Epithelial cell of proximal tubule (primary cell): ENCODE measurements at regions not wholly inside any gene's neighbourhood (a gene's known extent, or its start where the extent isn't known, plus 50 kb on each side); places are given as distances from the start of the nearest gene placed in this dataset.

Experiments used
- DNase-seq: peaks from one replicate; pipeline ENCODE4 v3.0.0-alpha.2; 2011; ENCODE audit warnings: low read depth
- H3K4me3 ChIP-seq: 2 replicates; pipeline ENCODE4 v1.5.1; 2011; ENCODE audit warnings: low read depth, mild to moderate bottlenecking, low read length
- TF ChIP-seq, protein P1 (sequence below): conservative IDR thresholded peaks from 2 replicates; pipeline ENCODE4 v1.5.1; 2012; ENCODE audit warnings: low read depth, mild to moderate bottlenecking, low read length

DNA sequence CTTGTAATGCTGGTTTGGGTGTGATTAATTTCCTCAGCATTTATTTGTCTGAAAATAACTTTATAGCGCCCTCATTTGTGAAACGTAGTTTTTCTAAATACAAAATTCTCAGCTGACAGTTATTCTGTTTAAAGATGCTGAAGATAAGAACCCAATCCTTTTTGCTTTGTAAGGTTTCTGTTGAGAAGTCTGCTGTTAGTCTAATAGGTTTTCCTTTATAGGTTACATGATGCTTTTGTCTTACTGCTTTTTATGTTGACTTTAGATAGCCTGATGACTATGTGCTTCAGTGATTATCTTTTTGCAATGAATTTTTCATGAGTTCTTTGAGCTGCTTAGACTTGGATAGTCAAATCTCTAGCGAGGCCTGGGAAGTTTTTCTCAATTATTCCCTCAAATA lies 168.6 kb upstream of the PDE3A start:
- H3K4me3 ChIP-seq, result no peak overlapping the region
- TF ChIP-seq, protein P1, sequence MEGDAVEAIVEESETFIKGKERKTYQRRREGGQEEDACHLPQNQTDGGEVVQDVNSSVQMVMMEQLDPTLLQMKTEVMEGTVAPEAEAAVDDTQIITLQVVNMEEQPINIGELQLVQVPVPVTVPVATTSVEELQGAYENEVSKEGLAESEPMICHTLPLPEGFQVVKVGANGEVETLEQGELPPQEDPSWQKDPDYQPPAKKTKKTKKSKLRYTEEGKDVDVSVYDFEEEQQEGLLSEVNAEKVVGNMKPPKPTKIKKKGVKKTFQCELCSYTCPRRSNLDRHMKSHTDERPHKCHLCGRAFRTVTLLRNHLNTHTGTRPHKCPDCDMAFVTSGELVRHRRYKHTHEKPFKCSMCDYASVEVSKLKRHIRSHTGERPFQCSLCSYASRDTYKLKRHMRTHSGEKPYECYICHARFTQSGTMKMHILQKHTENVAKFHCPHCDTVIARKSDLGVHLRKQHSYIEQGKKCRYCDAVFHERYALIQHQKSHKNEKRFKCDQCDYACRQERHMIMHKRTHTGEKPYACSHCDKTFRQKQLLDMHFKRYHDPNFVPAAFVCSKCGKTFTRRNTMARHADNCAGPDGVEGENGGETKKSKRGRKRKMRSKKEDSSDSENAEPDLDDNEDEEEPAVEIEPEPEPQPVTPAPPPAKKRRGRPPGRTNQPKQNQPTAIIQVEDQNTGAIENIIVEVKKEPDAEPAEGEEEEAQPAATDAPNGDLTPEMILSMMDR, result no peak
- no peak for DNase-seq

DNA sequence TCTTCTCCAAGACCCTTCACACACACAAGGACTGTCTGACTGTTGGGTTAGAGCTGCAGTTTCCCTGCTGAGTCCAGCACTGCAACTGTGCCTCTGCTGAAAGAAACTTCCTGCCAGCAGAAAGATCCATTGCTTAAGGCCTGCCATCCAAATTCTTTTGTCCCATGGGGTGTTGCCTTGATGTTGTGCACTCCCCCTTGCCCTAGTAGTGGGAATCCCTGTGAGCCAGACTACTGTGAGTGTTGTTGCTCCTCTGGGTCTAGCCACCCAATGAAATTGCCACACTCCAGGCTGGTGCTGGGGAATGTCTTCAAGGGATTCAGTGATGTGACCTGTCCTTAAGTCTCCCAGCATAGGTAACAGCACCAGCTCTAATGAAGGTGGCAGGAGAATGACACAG lies 166.6 kb upstream of the PDE3A start:
- no peak for DNase-seq
- no peak overlapping the region for H3K4me3 ChIP-seq
- TF ChIP-seq, protein P1, result no peak

DNA sequence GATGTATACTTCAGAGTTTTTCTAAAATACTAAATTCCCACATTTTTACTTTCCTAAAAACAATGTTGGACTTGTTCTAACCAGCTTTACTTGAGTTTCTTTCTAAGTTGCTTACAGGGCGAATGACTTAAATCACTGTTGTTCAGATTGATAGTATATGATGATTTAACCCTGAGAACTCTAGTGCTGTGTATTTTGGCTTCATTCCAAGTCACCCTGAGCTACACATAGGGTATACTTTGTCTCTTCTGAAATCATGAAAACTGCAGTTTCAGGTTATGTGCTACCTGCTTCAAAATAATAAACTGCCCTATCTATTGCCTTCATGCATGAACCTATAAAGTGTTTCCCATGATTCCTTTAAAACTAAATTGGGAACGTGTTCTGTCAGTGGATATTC lies 162.5 kb upstream of the PDE3A start:
- TF ChIP-seq, protein P1, result no peak
- no peak overlapping the region for H3K4me3 ChIP-seq
- DNase-seq, result no peak

DNA sequence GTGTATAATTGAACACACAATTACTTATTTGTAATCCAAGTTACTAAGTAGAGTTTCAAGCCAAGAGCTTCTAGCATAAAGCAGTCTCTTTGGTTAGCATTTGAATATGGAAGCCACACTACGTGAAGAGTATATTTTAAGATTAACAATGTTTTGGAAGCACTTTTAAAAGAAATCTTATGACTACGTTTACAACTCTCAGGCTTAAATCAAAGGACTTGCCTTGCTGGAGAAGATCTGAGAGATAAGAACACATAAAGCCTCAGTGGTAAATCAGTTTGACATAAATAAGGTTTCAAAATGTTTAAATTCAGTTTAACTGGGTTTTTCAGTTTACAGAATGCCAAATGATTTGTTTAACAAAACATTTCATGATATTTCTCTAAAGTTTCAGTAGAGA lies 161.9 kb upstream of the PDE3A start:
- TF ChIP-seq, protein P1, result no peak
- DNase-seq, result no peak
- H3K4me3 ChIP-seq, result no peak overlapping the region

DNA sequence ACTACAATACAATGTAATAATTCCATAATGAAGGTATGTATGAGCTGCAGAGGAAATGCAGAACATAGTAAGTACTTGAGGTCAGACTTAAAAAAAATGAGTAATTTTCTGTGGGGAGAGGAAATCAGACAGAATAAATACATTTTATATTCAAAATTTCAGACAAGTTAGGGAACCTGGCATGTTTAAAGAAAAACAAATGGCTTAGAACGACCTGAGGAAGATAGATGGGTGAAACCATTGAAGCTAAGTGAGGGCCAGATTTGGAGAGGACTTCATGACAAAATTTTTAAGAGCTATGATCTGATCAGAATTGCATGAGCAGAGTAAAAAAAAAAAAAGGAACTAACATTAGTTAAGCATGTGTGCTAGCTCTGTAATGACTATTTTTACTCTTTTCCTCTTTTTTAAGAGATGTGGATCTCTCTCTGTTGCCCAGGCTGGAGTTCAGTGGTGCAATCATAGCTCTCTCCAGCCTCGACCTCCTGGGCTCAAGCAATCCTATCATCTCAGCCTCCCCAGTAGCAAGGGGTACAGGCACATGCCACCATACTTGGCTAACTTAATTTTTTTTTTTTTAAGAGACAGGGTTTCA lies 157.6 kb upstream of the PDE3A start:
- H3K4me3 ChIP-seq, result no peak overlapping the region
- TF ChIP-seq, protein P1, result no peak
- DNase-seq, result no peak

DNA sequence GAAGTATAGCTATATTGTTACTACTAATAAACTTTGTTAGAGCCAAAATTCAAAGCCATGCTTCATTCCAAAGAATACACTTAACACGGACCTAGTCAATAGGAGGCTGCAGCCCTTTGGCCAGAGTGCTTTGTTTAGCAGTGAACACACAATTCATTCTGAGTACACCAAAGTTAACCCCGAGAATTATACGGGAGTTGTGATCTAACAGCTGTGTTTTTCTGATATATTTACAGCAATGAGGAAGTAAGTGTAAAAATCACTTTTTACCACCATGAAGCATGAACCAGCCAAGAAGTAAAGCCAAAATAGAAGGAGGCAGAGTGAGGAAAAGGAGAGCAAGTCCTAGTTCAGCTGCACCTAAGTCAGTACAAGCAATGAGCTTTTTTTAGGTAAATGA lies 156.8 kb upstream of the PDE3A start:
- no peak overlapping the region for H3K4me3 ChIP-seq
- TF ChIP-seq, protein P1, result no peak
- no peak for DNase-seq

DNA sequence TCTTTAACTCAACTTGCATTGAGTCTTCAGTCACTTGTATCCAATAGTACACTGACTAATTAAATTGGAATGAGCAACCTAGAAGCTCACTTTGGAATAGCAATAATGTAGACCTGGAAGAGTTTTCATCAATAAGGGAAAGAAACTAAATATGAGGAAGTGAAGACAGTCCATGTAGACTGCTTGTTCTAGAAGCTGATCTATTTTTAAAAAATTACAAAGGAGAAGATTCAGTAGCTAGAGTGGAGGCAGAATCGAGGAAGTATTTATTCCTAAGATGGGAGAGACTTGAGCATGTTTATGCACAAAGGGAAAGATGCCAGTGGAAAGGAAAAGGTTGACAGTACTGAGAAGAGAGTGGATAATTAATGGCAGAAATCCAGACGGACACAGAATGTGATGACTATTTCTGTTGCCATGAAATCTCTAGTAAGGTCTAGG lies 156.3 kb upstream of the PDE3A start:
- peak; percentile 29 for DNase-seq
- no peak overlapping the region for H3K4me3 ChIP-seq
- TF ChIP-seq, protein P1, result no peak
